AG04450 (cell line): ENCODE measurements at regions not wholly inside any gene's neighbourhood (a gene's known extent, or its start where the extent isn't known, plus 50 kb on each side); places are given as distances from the start of the nearest gene placed in this dataset.

Experiments used
- CTCF ChIA-PET: fragments of 300-600, 350-600 bp; formaldehyde crosslinking; extraction: SDS; loops from one replicate; lab custom pipeline; 2022; ENCODE audit warnings: antibody characterized with exemption, inconsistent platforms; lab: Charles Lee
- POLR2A ChIA-PET: fragments of 350-600 bp; formaldehyde crosslinking; extraction: SDS; loops from one replicate; lab custom pipeline; 2021; ENCODE audit warnings: antibody characterized with exemption, inconsistent platforms; lab: Yijun Ruan, JAX
- DNase-seq: peaks from one replicate; pipeline ENCODE4 v3.0.0-alpha.2; 2011; ENCODE audit warnings: low read depth, low spot score
- H3K27ac ChIP-seq: one replicate; pipeline ENCODE4 v1.5.1; 2012; ENCODE audit warnings: low read depth, low read length, control low read depth
- H3K27me3 ChIP-seq: one replicate; pipeline ENCODE4 v1.6.0; 2012; ENCODE audit warnings: low read length; ENCODE audit not compliant: control insufficient read depth, insufficient read depth
- H3K4me3 ChIP-seq: 2 replicates; pipeline ENCODE4 v1.5.1; 2011; ENCODE audit warnings: mild to moderate bottlenecking, low read depth, low read length, control low read depth
- H3K9me3 ChIP-seq: 2 replicates; pipeline ENCODE4 v1.5.1; 2012; ENCODE audit warnings: low read length; ENCODE audit not compliant: control insufficient read depth, insufficient read depth
- CTCF ChIP-seq: IDR thresholded peaks from 2 replicates; pipeline ENCODE4 v1.5.1; 2011; ENCODE audit warnings: low read depth, low read length, control low read depth, inconsistent platforms

- no peak for DNase-seq
- Histone ChIP-seq H3K27me3 (peaks cover 6% of the 10 kb centered on the region), H3K4me3 (no peak overlapping the region), H3K27ac (no peak overlapping the region), H3K9me3 (no peaks in the 10 kb centered on the region)
- no peak for TF ChIP-seq CTCF
- POLR2A ChIA-PET, result no interaction called here
- CTCF ChIA-PET, result no interaction called here
Measured at GRCh38 chr4:144518181-144518895, 127.6 kb upstream of the HHIP start.

- no peak for TF ChIP-seq CTCF
- CTCF ChIA-PET, result no interaction called here
Measured at GRCh38 chr4:144531841-144532240, 114.1 kb upstream of the HHIP start.

GRCh38 chr4:144547678-144548298 is 98.2 kb upstream of the HHIP start:
- Histone ChIP-seq H3K9me3 (no peaks in the 10 kb centered on the region), H3K27me3 (no peaks in the 10 kb centered on the region), H3K4me3 (no peak overlapping the region), H3K27ac (no peak overlapping the region)
- ChIA-PET CTCF (no interaction called here), POLR2A (no interaction called here)
- DNase-seq, result no peak
- no peak for TF ChIP-seq CTCF

More at GRCh38 chr4:144531841-144532240, 114.1 kb upstream of the HHIP start:
- no peak overlapping the region for H3K27ac ChIP-seq
- DNase-seq, result no peak
- no peak overlapping the region for H3K4me3 ChIP-seq
- POLR2A ChIA-PET, result no interaction called here
- no peaks in the 10 kb centered on the region for H3K9me3 ChIP-seq
- peaks cover 4% of the 10 kb centered on the region for H3K27me3 ChIP-seq

- CTCF ChIA-PET, result interaction anchor here (0.6 to 1.1 kb wide), 2 partner anchors 26 to 496 kb away, joined by 4 to 5 read pairs; no protein-coding TSS in a partner anchor
- Histone ChIP-seq H3K9me3 (no peaks in the 10 kb centered on the region), H3K4me3 (no peak overlapping the region), H3K27me3 (no peaks in the 10 kb centered on the region), H3K27ac (no peak overlapping the region)
- DNase-seq, result no peak
- TF ChIP-seq CTCF, result no peak
- POLR2A ChIA-PET, result no interaction called here
Measured at GRCh38 chr4:144556636-144557035, 89.3 kb upstream of the HHIP start.

GRCh38 chr4:144557404-144557803 is 88.6 kb upstream of the HHIP start:
- no peak overlapping the region for H3K4me3 ChIP-seq
- no peak for TF ChIP-seq CTCF
- ChIA-PET POLR2A (no interaction called here), CTCF (no interaction called here)
- no peak for DNase-seq
- H3K27ac ChIP-seq, result no peak overlapping the region
- H3K27me3 ChIP-seq, result no peaks in the 10 kb centered on the region
- H3K9me3 ChIP-seq, result no peaks in the 10 kb centered on the region
